ENCODE measurements at regions not wholly inside any gene's neighbourhood (a gene's known extent, or its start where the extent isn't known, plus 50 kb on each side); places are given as distances from the start of the nearest gene placed in this dataset.

- TF ChIP-seq ATF6 (CRISPR knock-in tag; IDR thresholded peaks at IDR 0.05) (no peak), PRRX2 (CRISPR knock-in tag; IDR thresholded peaks at IDR 0.05) (no peak), JUN (CRISPR knock-in tag; IDR thresholded peaks at IDR 0.05) (no peak), FOXK1 (CRISPR knock-in tag; IDR thresholded peaks at IDR 0.05) (peak; percentile 46; the same call in 1 of the 2 replicates), ZNF263 (CRISPR knock-in tag; IDR thresholded peaks at IDR 0.05; ENCODE audit: low read depth) (peak; percentile 76; the same call in 1 of the 2 replicates), ZNF423 (CRISPR knock-in tag; IDR thresholded peaks at IDR 0.05) (no peak), ZNF281 (CRISPR knock-in tag; IDR thresholded peaks at IDR 0.05) (no peak), HMGXB4 (CRISPR knock-in tag; IDR thresholded peaks at IDR 0.05) (no peak), SP1 (CRISPR knock-in tag; conservative IDR thresholded peaks at IDR 0.05) (0 out of 2 replicates have a peak, but pooled peaks have one; percentile 30), JAZF1 (CRISPR knock-in tag; IDR thresholded peaks at IDR 0.05) (no peak)
Observed at GRCh38 chr1:47564570-47564969, 126.7 kb downstream of the FOXD2 start (continued).

GRCh38 chr1:47565092-47565491 lies 127.2 kb downstream of the FOXD2 start:
- Mint-ChIP-seq H3K4me3 (no peak overlapping the region), H3K36me3 (no peaks in the 10 kb centered on the region), H3K27ac (no peak overlapping the region; the same call in 1 of the 2 replicates), H3K9me3 (no peaks in the 10 kb centered on the region), H3K27me3 (ENCODE audit: low read depth) (peaks cover 52% of the 10 kb centered on the region), H3K4me1 (peaks cover 60% of the 10 kb centered on the region)
- ATAC-seq: no peak
- ChIA-PET CTCF (interaction anchor here (0.8 to 2.1 kb wide), 7 partner anchors 16 to 161 kb away, joined by 3 to 7 read pairs (median 5); partner anchors contain the start of gene FOXD2), POLR2A (no interaction called here)
- DNase-seq (ENCODE audit: low spot score): no peak
- TF ChIP-seq CTCF (IDR thresholded peaks at IDR 0.05): no peak
- TF ChIP-seq ZNF138 (CRISPR knock-in tag; conservative IDR thresholded peaks at IDR 0.05): no peak
- no peak for TF ChIP-seq FOXP4 (CRISPR knock-in tag; IDR thresholded peaks at IDR 0.05)
- no peak for TF ChIP-seq PRDM15 (CRISPR knock-in tag; IDR thresholded peaks at IDR 0.05)
- no peak for TF ChIP-seq SMAD3 (CRISPR knock-in tag; IDR thresholded peaks at IDR 0.05; ENCODE audit: borderline replicate concordance)
- no peak for TF ChIP-seq TEAD1 (CRISPR knock-in tag; IDR thresholded peaks at IDR 0.05)
- no peak for TF ChIP-seq ZBTB43 (CRISPR knock-in tag; IDR thresholded peaks at IDR 0.05)
- no peak for TF ChIP-seq USF2 (CRISPR knock-in tag; IDR thresholded peaks at IDR 0.05)
- TF ChIP-seq ATF3 (CRISPR knock-in tag; conservative IDR thresholded peaks at IDR 0.05): no peak
- TF ChIP-seq SOX15 (CRISPR knock-in tag; IDR thresholded peaks at IDR 0.05): no peak
- TF ChIP-seq JAZF1 (CRISPR knock-in tag; IDR thresholded peaks at IDR 0.05): no peak

Data from WTC11 (cell line).